Activated CD4-positive, alpha-beta T cell treated with anti-CD3 and anti-CD28 coated beads, Interleukin-2, amount 10 ng/mL, durations not matched to agents 7 days and 5 days (primary cell): ENCODE measurements at regions not wholly inside any gene's neighbourhood (a gene's known extent, or its start where the extent isn't known, plus 50 kb on each side); places are given as distances from the start of the nearest gene placed in this dataset.
A peak's percentile ranks its signal among the peaks of the same experiment; 100 is the strongest.

Experiments used
- CTCF ChIA-PET: fragments of 350-600 bp; sonication (Branson Sonifier 250); formaldehyde crosslinking; loops from one replicate; lab custom pipeline; 2021; ENCODE audit warnings: antibody characterized with exemption; lab: Charles Lee
- POLR2A ChIA-PET: fragments of 350-600 bp; sonication (Branson Sonifier 250); formaldehyde crosslinking; loops from one replicate; lab custom pipeline; 2021; ENCODE audit warnings: antibody characterized with exemption; lab: Charles Lee
- DNase-seq: peaks from one replicate; pipeline ENCODE4 v3.0.0-alpha.2; 2020
- H3K27ac Mint-ChIP-seq: one replicate; pipeline ENCODE4 v1.8.0; 2021; ENCODE audit warnings: mild to moderate bottlenecking, moderate library complexity, mixed read lengths
- H3K27me3 Mint-ChIP-seq: one replicate; pipeline ENCODE4 v1.8.0; 2021; ENCODE audit warnings: mixed read lengths
- H3K36me3 Mint-ChIP-seq: one replicate; pipeline ENCODE4 v1.8.0; 2021; ENCODE audit warnings: low read depth, mixed read lengths
- H3K4me1 Mint-ChIP-seq: one replicate; pipeline ENCODE4 v1.8.0; 2021; ENCODE audit warnings: mixed read lengths
- H3K4me3 Mint-ChIP-seq: one replicate; pipeline ENCODE4 v1.8.0; 2021; ENCODE audit warnings: mild to moderate bottlenecking, moderate library complexity, mixed read lengths
- H3K9me3 Mint-ChIP-seq: one replicate; pipeline ENCODE4 v1.8.0; 2021; ENCODE audit warnings: mixed read lengths

- H3K36me3 Mint-ChIP-seq: no peaks in the 10 kb centered on the region
- no peak for DNase-seq
- POLR2A ChIA-PET: no interaction called here
- peaks cover 12% of the 10 kb centered on the region for H3K27me3 Mint-ChIP-seq
- no peak overlapping the region for H3K27ac Mint-ChIP-seq
- H3K9me3 Mint-ChIP-seq: no peaks in the 10 kb centered on the region
- peaks cover 9% of the 10 kb centered on the region for H3K4me1 Mint-ChIP-seq
- H3K4me3 Mint-ChIP-seq: no peak overlapping the region
- CTCF ChIA-PET: no interaction called here
Observed at GRCh38 chr12:70048521-70049250, 194.5 kb upstream of the CNOT2 start.

- POLR2A ChIA-PET: no interaction called here
- Mint-ChIP-seq H3K27me3 (peaks cover 13% of the 10 kb centered on the region), H3K27ac (no peak overlapping the region), H3K4me3 (no peak overlapping the region), H3K36me3 (no peaks in the 10 kb centered on the region), H3K9me3 (no peaks in the 10 kb centered on the region), H3K4me1 (peaks cover 9% of the 10 kb centered on the region)
- CTCF ChIA-PET: interaction anchor here (1.0 kb wide), 1 partner anchor 23 kb away, joined by 3 read pairs; no protein-coding TSS in a partner anchor
- DNase-seq: peak; percentile 9
Observed at GRCh38 chr12:70049596-70050360, 193.5 kb upstream of the CNOT2 start.

GRCh38 chr12:70052476-70052875 is 190.8 kb upstream of the CNOT2 start:
- no peak for DNase-seq
- Mint-ChIP-seq H3K27me3 (peaks cover 3% of the 10 kb centered on the region), H3K36me3 (no peaks in the 10 kb centered on the region), H3K9me3 (no peaks in the 10 kb centered on the region), H3K4me1 (peaks cover 9% of the 10 kb centered on the region), H3K4me3 (no peak overlapping the region), H3K27ac (no peak overlapping the region)
- CTCF ChIA-PET: no interaction called here
- POLR2A ChIA-PET: no interaction called here

- no peaks in the 10 kb centered on the region for H3K36me3 Mint-ChIP-seq
- CTCF ChIA-PET: no interaction called here
- no peak for DNase-seq
- peaks cover 3% of the 10 kb centered on the region for H3K27me3 Mint-ChIP-seq
- no peak overlapping the region for H3K4me3 Mint-ChIP-seq
- no peaks in the 10 kb centered on the region for H3K9me3 Mint-ChIP-seq
- H3K4me1 Mint-ChIP-seq: peaks cover 9% of the 10 kb centered on the region
- H3K27ac Mint-ChIP-seq: no peak overlapping the region
- POLR2A ChIA-PET: no interaction called here
Observed at GRCh38 chr12:70052931-70053497, 190.2 kb upstream of the CNOT2 start.

GRCh38 chr12:70059373-70059772 is 183.9 kb upstream of the CNOT2 start:
- no peak overlapping the region for H3K27ac Mint-ChIP-seq
- POLR2A ChIA-PET: no interaction called here
- CTCF ChIA-PET: no interaction called here
- peaks cover 7% of the 10 kb centered on the region for H3K27me3 Mint-ChIP-seq
- no peaks in the 10 kb centered on the region for H3K9me3 Mint-ChIP-seq
- no peak for DNase-seq
- no peaks in the 10 kb centered on the region for H3K4me1 Mint-ChIP-seq
- no peak overlapping the region for H3K4me3 Mint-ChIP-seq
- no peaks in the 10 kb centered on the region for H3K36me3 Mint-ChIP-seq

GRCh38 chr12:70060634-70061033 is 182.6 kb upstream of the CNOT2 start:
- Mint-ChIP-seq H3K36me3 (no peaks in the 10 kb centered on the region), H3K27ac (no peak overlapping the region), H3K4me1 (no peaks in the 10 kb centered on the region), H3K9me3 (no peaks in the 10 kb centered on the region), H3K4me3 (no peak overlapping the region), H3K27me3 (peaks cover 6% of the 10 kb centered on the region)
- CTCF ChIA-PET: no interaction called here
- DNase-seq: no peak
- POLR2A ChIA-PET: no interaction called here

GRCh38 chr12:70068743-70069142 is 174.5 kb upstream of the CNOT2 start:
- no peak for DNase-seq
- no peaks in the 10 kb centered on the region for H3K4me1 Mint-ChIP-seq
- H3K27me3 Mint-ChIP-seq: no peaks in the 10 kb centered on the region
- no peaks in the 10 kb centered on the region for H3K9me3 Mint-ChIP-seq
- CTCF ChIA-PET: no interaction called here
- H3K27ac Mint-ChIP-seq: no peak overlapping the region
- H3K4me3 Mint-ChIP-seq: no peak overlapping the region
- POLR2A ChIA-PET: no interaction called here
- H3K36me3 Mint-ChIP-seq: no peaks in the 10 kb centered on the region

GRCh38 chr12:70069221-70070105 is 173.8 kb upstream of the CNOT2 start:
- ChIA-PET CTCF (no interaction called here), POLR2A (no interaction called here)
- no peak for DNase-seq
- Mint-ChIP-seq H3K36me3 (no peaks in the 10 kb centered on the region), H3K27me3 (no peaks in the 10 kb centered on the region), H3K4me3 (no peak overlapping the region), H3K4me1 (no peaks in the 10 kb centered on the region), H3K9me3 (no peaks in the 10 kb centered on the region), H3K27ac (no peak overlapping the region)

- POLR2A ChIA-PET: no interaction called here
Observed at GRCh38 chr12:70070494-70071007, 172.7 kb upstream of the CNOT2 start.

GRCh38 chr12:70074510-70074909 is 168.7 kb upstream of the CNOT2 start:
- H3K27me3 Mint-ChIP-seq: peaks cover 2% of the 10 kb centered on the region
- ChIA-PET CTCF (no interaction called here), POLR2A (no interaction called here)
- no peak overlapping the region for H3K4me3 Mint-ChIP-seq
- DNase-seq: no peak
- no peaks in the 10 kb centered on the region for H3K36me3 Mint-ChIP-seq
- no peaks in the 10 kb centered on the region for H3K4me1 Mint-ChIP-seq
- H3K27ac Mint-ChIP-seq: no peak overlapping the region
- H3K9me3 Mint-ChIP-seq: no peaks in the 10 kb centered on the region

More at GRCh38 chr12:70070494-70071007, 172.7 kb upstream of the CNOT2 start:
- Mint-ChIP-seq H3K27ac (no peak overlapping the region), H3K27me3 (no peaks in the 10 kb centered on the region), H3K9me3 (no peaks in the 10 kb centered on the region), H3K4me3 (no peak overlapping the region), H3K4me1 (no peaks in the 10 kb centered on the region), H3K36me3 (no peaks in the 10 kb centered on the region)
- CTCF ChIA-PET: no interaction called here
- DNase-seq: no peak

- Mint-ChIP-seq H3K36me3 (no peaks in the 10 kb centered on the region), H3K9me3 (peaks cover 1% of the 10 kb centered on the region), H3K4me3 (no peak overlapping the region), H3K4me1 (no peaks in the 10 kb centered on the region), H3K27me3 (peaks cover 2% of the 10 kb centered on the region), H3K27ac (no peak overlapping the region)
- POLR2A ChIA-PET: no interaction called here
- no peak for DNase-seq
- CTCF ChIA-PET: no interaction called here
Observed at GRCh38 chr12:70077441-70077840, 165.8 kb upstream of the CNOT2 start.

- H3K4me1 Mint-ChIP-seq: no peaks in the 10 kb centered on the region
- H3K36me3 Mint-ChIP-seq: no peaks in the 10 kb centered on the region
- CTCF ChIA-PET: no interaction called here
- peaks cover 2% of the 10 kb centered on the region for H3K27me3 Mint-ChIP-seq
- no peak overlapping the region for H3K27ac Mint-ChIP-seq
- POLR2A ChIA-PET: no interaction called here
- H3K4me3 Mint-ChIP-seq: no peak overlapping the region
- no peak for DNase-seq
- H3K9me3 Mint-ChIP-seq: peaks cover 5% of the 10 kb centered on the region
Observed at GRCh38 chr12:70078161-70078560, 165.1 kb upstream of the CNOT2 start.
